IPS-NIHi7 (cell line): ENCODE measurements at regions not wholly inside any gene's neighbourhood (a gene's known extent, or its start where the extent isn't known, plus 50 kb on each side); places are given as distances from the start of the nearest gene placed in this dataset.

Source experiments
- DNase-seq: peaks from one replicate; pipeline ENCODE4 v3.0.0; 2012; ENCODE audit warnings: mixed read lengths; ENCODE audit errors: extremely low spot score

DNA sequence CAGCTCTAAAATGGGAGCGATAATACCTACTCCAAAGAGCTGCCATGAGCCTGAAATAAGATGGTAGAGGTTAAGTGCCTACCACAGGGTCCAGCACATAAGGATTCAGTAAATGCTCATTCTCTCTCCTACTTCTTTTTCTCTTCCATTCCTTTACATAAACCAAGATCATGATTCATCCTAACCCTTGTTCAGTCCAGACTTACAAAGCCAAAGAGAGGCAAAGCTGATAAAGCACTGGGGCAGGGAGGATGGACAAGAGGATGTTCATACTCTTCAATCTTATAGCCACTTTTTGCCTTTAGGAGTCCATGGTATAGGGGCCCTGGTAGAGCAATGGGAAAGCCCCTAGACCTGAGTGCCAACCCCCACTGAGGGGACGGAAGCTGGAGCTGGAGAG is 75.6 kb upstream of the PKDCC start:
- DNase-seq: no peak

- no peak for DNase-seq
Measured at GRCh38 chr2:41972819-41973218, 75.0 kb upstream of the PKDCC start.

DNA sequence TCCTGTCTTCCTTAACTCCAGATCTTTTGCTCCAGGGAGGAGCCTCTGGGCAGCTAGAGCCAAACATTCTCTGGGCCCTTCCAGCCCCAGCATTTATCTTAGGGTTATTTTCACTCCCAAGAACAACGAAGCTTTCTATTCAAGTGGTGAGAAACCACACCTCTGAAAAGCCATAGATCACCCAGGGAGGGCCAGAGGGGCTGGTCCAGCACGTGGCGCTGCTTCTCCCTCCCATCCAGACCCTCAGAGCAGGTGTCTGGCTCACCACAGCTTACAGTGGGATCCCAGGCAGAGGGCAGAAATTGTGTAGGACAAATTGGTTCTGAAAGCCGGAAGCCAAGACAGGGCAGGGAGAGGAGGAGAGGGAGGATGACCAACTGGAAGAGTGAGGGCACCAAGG is 74.0 kb upstream of the PKDCC start:
- DNase-seq: no peak

- DNase-seq: no peak
Measured at GRCh38 chr2:41981417-41981816, 66.4 kb upstream of the PKDCC start.

- no peak for DNase-seq
Measured at GRCh38 chr2:41985573-41986095, 62.2 kb upstream of the PKDCC start.

GRCh38 chr2:41989501-41990180 is 58.2 kb upstream of the PKDCC start:
- peak; percentile 25 for DNase-seq

GRCh38 chr2:41990245-41990644 is 57.6 kb upstream of the PKDCC start:
- no peak for DNase-seq

DNA sequence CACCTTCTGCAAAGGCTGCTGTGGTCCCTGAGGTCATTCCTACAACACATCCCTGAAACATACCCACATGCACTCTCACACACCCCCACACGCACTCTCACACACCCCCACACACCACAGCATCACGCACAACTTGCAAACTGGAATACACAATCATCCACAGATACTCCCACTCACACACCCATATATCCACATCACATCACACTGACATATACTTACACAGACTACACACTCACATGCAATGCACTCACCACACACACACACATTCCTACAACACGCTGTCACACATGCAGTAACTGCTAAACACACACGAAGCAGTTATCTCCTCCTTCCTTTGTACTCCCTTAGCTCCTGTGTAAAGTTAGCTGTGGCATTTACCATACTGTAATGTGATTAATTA is 57.1 kb upstream of the PKDCC start:
- no peak for DNase-seq

GRCh38 chr2:41992056-41992642 is 55.7 kb upstream of the PKDCC start:
- no peak for DNase-seq

GRCh38 chr2:41992671-41993434 is 55.0 kb upstream of the PKDCC start:
- DNase-seq: peak; percentile 48

DNA sequence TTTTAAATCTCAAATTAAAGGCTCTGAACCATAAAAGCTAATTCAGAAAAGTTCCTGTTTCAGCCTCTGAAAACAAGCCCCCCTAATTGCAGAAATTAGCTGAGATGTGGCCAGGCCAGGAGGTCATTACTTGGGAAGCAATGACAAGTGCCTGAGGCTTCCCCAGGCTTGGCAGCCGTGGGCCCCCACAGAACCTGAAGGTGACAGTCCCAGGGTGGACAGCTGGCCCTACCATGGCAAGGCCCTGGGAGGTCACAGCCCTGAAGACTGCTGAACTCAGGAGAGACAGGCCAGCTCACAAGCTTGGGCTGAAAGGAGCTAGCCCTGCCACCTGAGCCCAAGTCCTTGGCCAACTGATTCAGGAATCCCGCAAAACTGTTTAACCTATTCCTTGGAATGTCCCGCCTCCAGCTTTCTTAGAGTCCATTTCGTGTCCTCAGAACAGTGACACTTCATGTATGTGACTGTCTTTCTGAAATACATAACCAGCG is 54.3 kb upstream of the PKDCC start:
- no peak for DNase-seq

GRCh38 chr2:41994233-41994637 is 53.6 kb upstream of the PKDCC start:
- DNase-seq: no peak

DNA sequence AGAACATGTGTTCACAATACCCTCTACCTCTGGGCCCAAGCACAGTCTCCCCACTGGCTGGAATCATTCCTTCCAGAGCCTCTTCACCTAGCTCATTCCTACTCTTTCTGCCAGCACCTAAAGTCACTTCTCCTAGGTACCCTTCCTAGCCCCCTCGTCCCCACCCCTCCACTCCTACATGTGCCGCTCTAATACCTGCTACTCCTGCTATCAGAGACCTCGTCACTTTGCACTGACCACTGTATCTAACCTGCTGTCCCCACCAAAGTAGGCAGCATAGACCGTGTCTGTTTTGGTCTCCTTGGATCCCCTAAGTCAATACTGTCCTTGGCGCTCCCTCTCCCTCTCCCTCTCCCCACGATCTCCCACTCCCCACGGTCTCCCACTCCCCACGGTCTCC is 53.2 kb upstream of the PKDCC start:
- no peak for DNase-seq

DNA sequence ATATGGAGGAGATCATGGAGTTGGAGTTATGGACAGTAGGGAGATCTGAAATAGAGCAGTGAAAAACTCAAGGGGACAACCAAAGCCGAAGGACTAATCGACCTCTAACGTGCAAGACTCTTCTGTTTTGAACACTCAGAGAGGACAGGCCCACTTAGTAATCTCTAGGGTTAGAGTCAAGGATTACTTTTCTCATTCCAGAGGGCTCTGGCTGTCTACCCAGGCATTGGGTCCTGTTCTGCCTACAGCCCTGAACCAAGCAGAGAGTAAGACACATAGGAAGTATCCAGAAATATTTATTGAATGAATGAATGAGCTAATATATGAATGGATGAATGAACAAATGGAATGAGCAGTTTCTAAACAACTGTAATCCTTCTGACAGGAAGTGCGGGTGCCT is 50.3 kb upstream of the PKDCC start:
- no peak for DNase-seq
